ENCODE measurements at regions not wholly inside any gene's neighbourhood (a gene's known extent, or its start where the extent isn't known, plus 50 kb on each side); places are given as distances from the start of the nearest gene placed in this dataset.

DNA sequence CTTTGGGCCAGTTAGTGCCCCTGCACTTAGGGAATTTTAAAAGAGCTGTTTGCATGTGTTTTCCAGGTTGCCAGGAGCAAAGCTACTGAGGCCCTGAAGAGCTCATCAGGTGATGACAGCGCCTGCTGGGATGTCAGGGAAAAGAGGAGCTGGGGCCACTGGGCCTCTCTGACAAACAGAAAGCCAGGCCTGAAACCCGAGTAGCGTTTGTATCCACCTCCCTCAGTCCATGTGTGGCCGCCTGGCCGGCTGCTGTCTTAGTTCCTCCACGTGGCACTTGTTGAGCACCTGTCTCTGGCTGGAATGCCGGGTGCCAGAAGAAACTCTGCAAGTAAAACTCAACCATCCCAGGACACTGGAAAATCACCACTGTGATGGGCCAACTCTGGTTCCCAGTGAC, 601.2 kb downstream of the CDH26 start:
- TF ChIP-seq, protein P1, sequence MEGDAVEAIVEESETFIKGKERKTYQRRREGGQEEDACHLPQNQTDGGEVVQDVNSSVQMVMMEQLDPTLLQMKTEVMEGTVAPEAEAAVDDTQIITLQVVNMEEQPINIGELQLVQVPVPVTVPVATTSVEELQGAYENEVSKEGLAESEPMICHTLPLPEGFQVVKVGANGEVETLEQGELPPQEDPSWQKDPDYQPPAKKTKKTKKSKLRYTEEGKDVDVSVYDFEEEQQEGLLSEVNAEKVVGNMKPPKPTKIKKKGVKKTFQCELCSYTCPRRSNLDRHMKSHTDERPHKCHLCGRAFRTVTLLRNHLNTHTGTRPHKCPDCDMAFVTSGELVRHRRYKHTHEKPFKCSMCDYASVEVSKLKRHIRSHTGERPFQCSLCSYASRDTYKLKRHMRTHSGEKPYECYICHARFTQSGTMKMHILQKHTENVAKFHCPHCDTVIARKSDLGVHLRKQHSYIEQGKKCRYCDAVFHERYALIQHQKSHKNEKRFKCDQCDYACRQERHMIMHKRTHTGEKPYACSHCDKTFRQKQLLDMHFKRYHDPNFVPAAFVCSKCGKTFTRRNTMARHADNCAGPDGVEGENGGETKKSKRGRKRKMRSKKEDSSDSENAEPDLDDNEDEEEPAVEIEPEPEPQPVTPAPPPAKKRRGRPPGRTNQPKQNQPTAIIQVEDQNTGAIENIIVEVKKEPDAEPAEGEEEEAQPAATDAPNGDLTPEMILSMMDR (conservative IDR thresholded peaks at IDR 0.05; ENCODE audit: low read length), result no peak
- no peak for TF ChIP-seq EZH2phosphoT487 (IDR thresholded peaks at IDR 0.05; ENCODE audit: borderline replicate concordance, low read depth, low read length)

Measured in OCI-LY7 (cell line).